ENCODE measurements at regions not wholly inside any gene's neighbourhood (a gene's known extent, or its start where the extent isn't known, plus 50 kb on each side); places are given as distances from the start of the nearest gene placed in this dataset.

DNA sequence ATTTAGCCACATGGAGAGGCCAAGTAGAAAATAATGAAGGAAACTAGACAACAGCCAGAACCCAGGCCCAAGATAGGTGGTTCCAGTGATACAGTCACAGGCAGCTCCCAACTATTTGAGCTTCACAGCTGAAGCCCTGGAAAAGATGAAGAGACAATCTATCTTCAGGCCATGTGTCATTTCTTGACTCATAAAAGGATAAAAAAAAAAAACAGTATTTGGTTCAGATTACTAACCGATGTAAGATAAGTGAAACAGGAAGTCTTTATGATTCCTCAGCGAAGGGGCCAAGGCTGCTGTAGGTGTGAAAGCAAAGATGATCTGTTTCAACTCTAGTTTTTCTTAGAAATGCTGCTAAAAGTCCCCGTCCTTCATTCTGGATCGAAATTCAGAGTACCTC is 394.6 kb downstream of the ZNF385D start:
- TF ChIP-seq POLR2AphosphoS5 (IDR thresholded peaks at IDR 0.05; ENCODE audit: low read depth, low read length), result no peak
- TF ChIP-seq, protein P1, sequence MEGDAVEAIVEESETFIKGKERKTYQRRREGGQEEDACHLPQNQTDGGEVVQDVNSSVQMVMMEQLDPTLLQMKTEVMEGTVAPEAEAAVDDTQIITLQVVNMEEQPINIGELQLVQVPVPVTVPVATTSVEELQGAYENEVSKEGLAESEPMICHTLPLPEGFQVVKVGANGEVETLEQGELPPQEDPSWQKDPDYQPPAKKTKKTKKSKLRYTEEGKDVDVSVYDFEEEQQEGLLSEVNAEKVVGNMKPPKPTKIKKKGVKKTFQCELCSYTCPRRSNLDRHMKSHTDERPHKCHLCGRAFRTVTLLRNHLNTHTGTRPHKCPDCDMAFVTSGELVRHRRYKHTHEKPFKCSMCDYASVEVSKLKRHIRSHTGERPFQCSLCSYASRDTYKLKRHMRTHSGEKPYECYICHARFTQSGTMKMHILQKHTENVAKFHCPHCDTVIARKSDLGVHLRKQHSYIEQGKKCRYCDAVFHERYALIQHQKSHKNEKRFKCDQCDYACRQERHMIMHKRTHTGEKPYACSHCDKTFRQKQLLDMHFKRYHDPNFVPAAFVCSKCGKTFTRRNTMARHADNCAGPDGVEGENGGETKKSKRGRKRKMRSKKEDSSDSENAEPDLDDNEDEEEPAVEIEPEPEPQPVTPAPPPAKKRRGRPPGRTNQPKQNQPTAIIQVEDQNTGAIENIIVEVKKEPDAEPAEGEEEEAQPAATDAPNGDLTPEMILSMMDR (IDR thresholded peaks at IDR 0.05), result no peak
- no peak for TF ChIP-seq REST (IDR thresholded peaks at IDR 0.05; ENCODE audit: insufficient read depth in 1 of 2, low read depth in 2 of 2, low read length in 1 of 2)
- TF ChIP-seq SIN3A (IDR thresholded peaks at IDR 0.05; ENCODE audit: borderline replicate concordance, insufficient read depth, low read depth, low read length), result no peak

All from Panc1 (cell line).